ENCODE measurements at regions not wholly inside any gene's neighbourhood (a gene's known extent, or its start where the extent isn't known, plus 50 kb on each side); places are given as distances from the start of the nearest gene placed in this dataset.

DNA sequence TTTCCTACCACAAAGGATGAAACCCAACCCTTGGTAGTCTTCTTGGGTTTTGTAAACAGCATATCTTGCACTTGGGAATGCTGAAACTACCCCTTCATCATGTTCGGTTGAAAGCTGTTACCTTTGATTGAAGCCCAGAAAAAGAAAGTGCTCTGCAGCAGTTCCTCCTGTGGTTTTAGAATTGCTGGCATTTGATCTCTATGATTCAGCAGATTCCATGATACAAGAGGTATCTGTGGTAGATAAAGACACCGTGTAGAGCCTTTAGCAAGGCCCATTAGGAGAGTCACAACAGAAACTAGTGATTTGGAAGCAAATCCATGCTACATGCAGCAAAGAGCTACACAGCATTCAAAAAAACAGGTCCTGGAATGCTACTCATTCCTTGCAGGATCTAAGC lies 557.0 kb downstream of the TLE1 start:
- H3K9me3 ChIP-seq (ENCODE audit: control insufficient read depth, low read length), result no peaks in the 10 kb centered on the region
- H3K4me1 ChIP-seq (ENCODE audit: control insufficient read depth, insufficient read depth, low read length), result no peaks in the 10 kb centered on the region
- no peaks in the 10 kb centered on the region for H3K27me3 ChIP-seq (ENCODE audit: control insufficient read depth, insufficient read depth)
- no peak overlapping the region for H3K4me3 ChIP-seq (ENCODE audit: low read length)
- WGBS, result 37% methylated on average over 2 of the region's 2 CpGs
- no peak for ATAC-seq
- no peak for DNase-seq
- intact Hi-C loops (cut with DNase I), result no loop called here
- no peak overlapping the region for H3K27ac ChIP-seq (ENCODE audit: low read length)

DNA sequence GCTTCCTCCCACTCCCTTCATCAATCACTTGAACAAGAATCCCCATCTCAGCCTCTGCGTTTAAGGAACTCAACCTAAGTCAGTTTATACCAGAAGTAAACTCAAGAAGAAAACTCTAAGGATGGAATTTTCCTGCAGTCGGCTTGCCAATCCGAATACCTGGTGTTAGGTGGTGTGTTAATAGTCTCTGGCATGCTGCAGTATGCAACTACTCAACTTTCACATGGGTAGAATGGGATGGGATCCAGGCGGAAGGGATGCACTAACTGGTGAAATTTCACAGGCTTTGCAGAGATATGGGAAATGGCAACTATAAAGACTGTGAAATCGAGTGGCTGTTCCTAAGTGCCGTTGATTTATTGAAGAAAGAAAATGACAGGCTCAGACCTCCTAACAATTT lies 560.6 kb downstream of the TLE1 start:
- intact Hi-C loops (cut with DNase I), result no loop called here
- no peak overlapping the region for H3K4me3 ChIP-seq (ENCODE audit: low read length)
- ATAC-seq (no peak), DNase-seq (no peak)
- 78% methylated on average over 6 of the region's 6 CpGs for WGBS
- no peaks in the 10 kb centered on the region for H3K27me3 ChIP-seq (ENCODE audit: control insufficient read depth, insufficient read depth)
- H3K9me3 ChIP-seq (ENCODE audit: control insufficient read depth, low read length), result no peaks in the 10 kb centered on the region
- H3K27ac ChIP-seq (ENCODE audit: low read length), result no peak overlapping the region
- no peaks in the 10 kb centered on the region for H3K4me1 ChIP-seq (ENCODE audit: control insufficient read depth, insufficient read depth, low read length)

DNA sequence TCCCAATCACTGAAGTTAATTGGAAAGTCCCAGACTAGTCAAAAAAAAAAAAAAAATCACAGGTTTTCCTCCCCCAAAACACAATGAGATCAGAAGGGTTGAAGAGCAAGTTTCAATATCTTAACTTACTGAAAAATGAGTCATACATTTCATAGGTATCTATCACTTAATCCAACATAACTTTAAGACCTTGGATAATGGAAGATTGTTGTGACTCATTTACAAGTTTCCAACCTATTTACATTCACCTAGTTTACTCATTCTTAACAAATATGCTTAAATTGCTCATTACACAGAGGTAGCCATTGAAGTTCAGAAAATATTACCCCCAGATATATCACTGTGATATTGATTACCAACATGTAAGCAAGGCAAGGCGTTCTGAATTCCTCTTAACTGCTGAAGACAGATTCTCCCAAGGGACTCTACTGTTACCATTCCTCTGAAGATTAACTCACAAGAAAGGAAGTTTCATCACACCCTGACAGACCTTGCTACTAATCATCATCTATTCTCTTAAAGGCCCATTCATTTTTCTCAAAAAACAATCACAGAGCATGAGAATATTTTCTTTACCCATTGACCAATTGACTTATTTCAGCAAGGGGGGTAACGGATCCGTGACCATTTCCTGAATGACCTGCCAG lies 563.8 kb downstream of the TLE1 start:
- Histone ChIP-seq H3K9me3 (ENCODE audit: control insufficient read depth, low read length) (no peaks in the 10 kb centered on the region), H3K27ac (ENCODE audit: low read length) (no peak overlapping the region), H3K4me1 (ENCODE audit: control insufficient read depth, insufficient read depth, low read length) (no peaks in the 10 kb centered on the region), H3K4me3 (ENCODE audit: low read length) (no peak overlapping the region), H3K27me3 (ENCODE audit: control insufficient read depth, insufficient read depth) (no peaks in the 10 kb centered on the region)
- no peak for DNase-seq
- ATAC-seq, result no peak
- intact Hi-C loops (cut with DNase I), result no loop called here
- 69% methylated on average over 3 of the region's 3 CpGs for WGBS

DNA sequence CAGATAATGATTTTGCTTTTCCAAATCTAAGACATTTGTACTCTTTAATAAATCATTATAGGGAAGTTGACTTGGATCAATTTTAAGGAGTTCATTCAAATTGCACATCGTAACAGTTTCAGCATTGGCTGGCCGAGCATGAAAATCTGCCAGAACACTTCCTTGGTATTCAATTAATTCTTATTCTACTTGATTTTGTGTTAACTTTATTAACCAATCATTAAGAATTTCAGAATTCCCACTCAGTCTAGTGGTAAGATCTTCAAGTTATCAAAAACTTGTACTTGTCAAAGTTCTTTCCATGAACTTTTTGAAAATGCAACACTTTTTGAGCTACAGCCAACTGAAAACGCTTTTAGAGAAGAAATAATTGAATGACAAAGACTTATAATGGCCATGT lies 565.8 kb downstream of the TLE1 start:
- H3K9me3 ChIP-seq (ENCODE audit: control insufficient read depth, low read length), result no peaks in the 10 kb centered on the region
- 78% methylated on average over 3 of the region's 3 CpGs for WGBS
- H3K4me3 ChIP-seq (ENCODE audit: low read length), result no peak overlapping the region
- intact Hi-C loops (cut with DNase I), result no loop called here
- no peak for DNase-seq
- H3K4me1 ChIP-seq (ENCODE audit: control insufficient read depth, insufficient read depth, low read length), result no peaks in the 10 kb centered on the region
- no peak overlapping the region for H3K27ac ChIP-seq (ENCODE audit: low read length)
- ATAC-seq, result no peak
- no peaks in the 10 kb centered on the region for H3K27me3 ChIP-seq (ENCODE audit: control insufficient read depth, insufficient read depth)

DNA sequence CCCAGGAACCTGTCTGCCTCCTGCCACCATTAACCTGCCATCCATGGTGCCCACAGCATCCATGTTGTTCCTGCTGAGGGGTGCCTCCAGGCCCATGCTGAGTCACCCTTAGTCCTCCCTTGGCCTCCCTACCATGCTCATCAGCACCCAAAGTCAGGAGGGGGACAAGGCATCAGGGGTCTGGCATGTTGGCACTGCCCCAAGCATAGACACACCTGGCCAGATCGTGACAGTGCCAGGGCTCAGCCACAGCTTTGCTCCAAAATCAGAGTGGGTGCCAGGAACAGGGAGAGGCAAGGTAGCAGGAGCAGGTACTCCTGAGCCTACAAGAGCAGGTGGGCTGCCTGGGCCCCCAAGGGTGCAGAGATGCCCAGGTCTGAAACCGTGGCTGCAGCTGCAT lies 566.6 kb downstream of the TLE1 start:
- no peaks in the 10 kb centered on the region for H3K4me1 ChIP-seq (ENCODE audit: control insufficient read depth, insufficient read depth, low read length)
- no peak overlapping the region for H3K27ac ChIP-seq (ENCODE audit: low read length)
- WGBS, result 90% methylated on average over 2 of the region's 2 CpGs
- no peaks in the 10 kb centered on the region for H3K27me3 ChIP-seq (ENCODE audit: control insufficient read depth, insufficient read depth)
- intact Hi-C loops (cut with DNase I), result no loop called here
- no peaks in the 10 kb centered on the region for H3K9me3 ChIP-seq (ENCODE audit: control insufficient read depth, low read length)
- no peak overlapping the region for H3K4me3 ChIP-seq (ENCODE audit: low read length)
- ATAC-seq, result no peak
- DNase-seq, result no peak

DNA sequence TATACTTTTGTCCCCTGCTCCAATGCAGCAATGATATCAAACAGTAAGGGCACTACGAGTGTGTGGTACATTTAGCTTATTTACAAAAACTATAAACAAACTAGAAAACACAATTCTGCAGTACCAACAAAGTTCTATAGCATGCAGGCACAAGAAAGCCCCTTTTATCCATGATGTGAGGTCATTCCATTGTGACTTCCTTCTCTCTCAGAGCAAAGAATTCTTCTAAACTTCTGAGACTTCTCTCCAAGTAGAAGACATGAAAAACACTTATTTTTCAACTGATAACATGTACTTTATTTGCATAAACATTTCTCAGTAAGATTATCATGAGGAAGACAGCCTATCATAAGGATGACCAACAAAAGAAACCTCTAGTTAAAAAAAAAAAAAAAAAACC lies 569.8 kb downstream of the TLE1 start:
- DNase-seq (no peak), ATAC-seq (no peak)
- H3K4me1 ChIP-seq (ENCODE audit: control insufficient read depth, insufficient read depth, low read length), result no peaks in the 10 kb centered on the region
- no peaks in the 10 kb centered on the region for H3K27me3 ChIP-seq (ENCODE audit: control insufficient read depth, insufficient read depth)
- intact Hi-C loops (cut with DNase I), result no loop called here
- H3K9me3 ChIP-seq (ENCODE audit: control insufficient read depth, low read length), result no peaks in the 10 kb centered on the region
- no peak overlapping the region for H3K27ac ChIP-seq (ENCODE audit: low read length)
- 78% methylated on average over 1 of the region's 1 CpG for WGBS
- H3K4me3 ChIP-seq (ENCODE audit: low read length), result no peak overlapping the region

DNA sequence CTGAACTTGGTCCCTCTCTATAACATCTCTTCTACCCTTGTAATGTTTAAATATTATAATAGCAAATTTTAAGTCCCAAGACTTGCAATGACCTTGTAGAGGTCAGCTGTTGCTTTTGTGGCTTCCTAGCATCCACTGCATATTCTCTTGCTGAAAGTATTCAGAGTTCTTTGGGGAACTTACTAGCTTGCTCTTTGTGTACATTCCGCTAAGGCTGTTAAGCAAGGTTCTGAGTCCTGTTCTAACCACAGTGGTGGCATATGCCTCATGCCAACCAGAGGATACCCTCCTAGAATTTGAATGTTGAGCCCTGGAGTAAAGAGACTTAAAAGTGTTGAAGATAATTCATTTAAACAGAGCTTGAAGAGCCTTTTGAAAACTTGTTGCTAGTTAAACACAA lies 570.9 kb downstream of the TLE1 start:
- Histone ChIP-seq H3K4me1 (ENCODE audit: control insufficient read depth, insufficient read depth, low read length) (no peaks in the 10 kb centered on the region), H3K27me3 (ENCODE audit: control insufficient read depth, insufficient read depth) (no peaks in the 10 kb centered on the region), H3K27ac (ENCODE audit: low read length) (no peak overlapping the region), H3K4me3 (ENCODE audit: low read length) (no peak overlapping the region), H3K9me3 (ENCODE audit: control insufficient read depth, low read length) (no peaks in the 10 kb centered on the region)
- DNase-seq, result no peak
- ATAC-seq, result no peak
- intact Hi-C loops (cut with DNase I), result no loop called here
- WGBS, result 94% methylated on average over 1 of the region's 1 CpG

DNA sequence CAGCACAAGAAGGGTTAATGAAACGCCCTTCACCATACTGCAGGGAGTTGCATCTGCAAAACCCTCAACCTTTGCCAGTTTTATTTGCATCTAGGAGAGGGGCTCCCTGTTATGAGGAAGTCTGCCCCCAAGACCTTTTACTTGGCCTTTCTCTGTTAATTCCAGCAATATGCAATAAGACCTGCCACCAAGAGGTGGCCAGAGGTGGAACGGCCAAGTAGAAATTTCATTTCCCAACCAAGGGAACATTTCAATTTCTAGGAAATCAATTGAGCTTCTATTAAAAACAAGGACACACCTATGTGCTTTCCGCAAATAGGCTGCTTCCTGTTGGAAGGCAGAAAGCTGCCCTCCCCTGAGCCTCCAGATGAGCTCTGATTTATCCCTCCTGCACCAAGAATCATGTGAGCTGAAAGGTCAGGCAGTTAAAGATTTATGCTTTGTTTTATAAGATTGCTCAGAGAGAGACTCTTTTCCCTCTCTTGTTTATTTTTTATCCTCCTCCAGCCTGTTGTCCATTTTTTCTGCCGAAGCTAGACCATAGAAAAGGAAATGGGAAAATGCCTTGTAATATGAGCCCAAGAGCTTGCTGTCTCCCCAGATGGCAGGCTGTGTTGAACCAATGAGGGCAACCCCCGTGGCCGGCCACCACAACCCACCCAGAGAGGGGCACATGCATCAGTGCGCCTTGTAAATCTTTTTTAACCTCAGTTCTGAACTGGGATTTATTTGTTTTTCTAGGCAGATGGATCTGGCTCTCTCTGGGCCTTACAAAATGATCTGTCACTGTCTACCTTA lies 572.8 kb downstream of the TLE1 start:
- intact Hi-C loops (cut with DNase I), result no loop called here
- ATAC-seq (no peak), DNase-seq (no peak)
- H3K4me1 ChIP-seq (ENCODE audit: control insufficient read depth, insufficient read depth, low read length), result no peaks in the 10 kb centered on the region
- no peak overlapping the region for H3K4me3 ChIP-seq (ENCODE audit: low read length)
- no peak overlapping the region for H3K27ac ChIP-seq (ENCODE audit: low read length)
- WGBS, result 79% methylated on average over 7 of the region's 7 CpGs
- no peaks in the 10 kb centered on the region for H3K9me3 ChIP-seq (ENCODE audit: control insufficient read depth, low read length)
- H3K27me3 ChIP-seq (ENCODE audit: control insufficient read depth, insufficient read depth), result no peaks in the 10 kb centered on the region

DNA sequence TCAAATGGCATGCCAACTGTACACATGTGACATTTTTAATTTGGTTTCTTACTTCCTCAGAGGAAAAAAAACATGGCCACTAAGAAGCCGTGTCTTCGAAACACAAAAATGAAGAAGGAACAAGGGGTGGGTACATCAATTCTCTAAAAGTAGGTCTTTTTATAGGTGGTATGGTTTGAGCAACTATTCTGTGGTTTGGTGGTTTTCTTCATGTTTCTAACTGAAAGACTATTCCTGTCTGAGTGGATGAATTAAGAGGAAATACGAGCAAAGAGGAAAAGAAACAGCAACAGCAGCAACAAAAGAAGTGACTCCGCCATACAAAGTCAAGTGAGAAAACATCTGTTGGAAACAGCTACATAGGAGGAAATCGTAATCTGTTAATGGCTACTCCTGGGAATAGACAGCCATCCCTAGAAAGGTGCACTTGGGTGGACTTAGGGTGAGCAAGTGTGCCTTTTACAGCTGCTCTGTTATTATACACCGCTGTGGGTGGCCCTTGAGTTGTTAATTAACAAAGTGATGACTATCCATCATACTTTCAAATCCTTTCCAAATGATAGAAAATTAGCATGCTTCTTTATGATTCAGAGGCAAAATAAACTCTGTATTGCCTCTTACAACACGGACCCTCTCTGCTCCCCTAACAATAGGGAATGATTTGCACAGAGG lies 575.8 kb downstream of the TLE1 start:
- Histone ChIP-seq H3K27me3 (ENCODE audit: control insufficient read depth, insufficient read depth) (no peaks in the 10 kb centered on the region), H3K4me1 (ENCODE audit: control insufficient read depth, insufficient read depth, low read length) (no peaks in the 10 kb centered on the region), H3K27ac (ENCODE audit: low read length) (no peak overlapping the region), H3K9me3 (ENCODE audit: control insufficient read depth, low read length) (no peaks in the 10 kb centered on the region), H3K4me3 (ENCODE audit: low read length) (no peak overlapping the region)
- 66% methylated on average over 7 of the region's 7 CpGs for WGBS
- no peak for DNase-seq
- ATAC-seq, result no peak
- intact Hi-C loops (cut with DNase I), result no loop called here

DNA sequence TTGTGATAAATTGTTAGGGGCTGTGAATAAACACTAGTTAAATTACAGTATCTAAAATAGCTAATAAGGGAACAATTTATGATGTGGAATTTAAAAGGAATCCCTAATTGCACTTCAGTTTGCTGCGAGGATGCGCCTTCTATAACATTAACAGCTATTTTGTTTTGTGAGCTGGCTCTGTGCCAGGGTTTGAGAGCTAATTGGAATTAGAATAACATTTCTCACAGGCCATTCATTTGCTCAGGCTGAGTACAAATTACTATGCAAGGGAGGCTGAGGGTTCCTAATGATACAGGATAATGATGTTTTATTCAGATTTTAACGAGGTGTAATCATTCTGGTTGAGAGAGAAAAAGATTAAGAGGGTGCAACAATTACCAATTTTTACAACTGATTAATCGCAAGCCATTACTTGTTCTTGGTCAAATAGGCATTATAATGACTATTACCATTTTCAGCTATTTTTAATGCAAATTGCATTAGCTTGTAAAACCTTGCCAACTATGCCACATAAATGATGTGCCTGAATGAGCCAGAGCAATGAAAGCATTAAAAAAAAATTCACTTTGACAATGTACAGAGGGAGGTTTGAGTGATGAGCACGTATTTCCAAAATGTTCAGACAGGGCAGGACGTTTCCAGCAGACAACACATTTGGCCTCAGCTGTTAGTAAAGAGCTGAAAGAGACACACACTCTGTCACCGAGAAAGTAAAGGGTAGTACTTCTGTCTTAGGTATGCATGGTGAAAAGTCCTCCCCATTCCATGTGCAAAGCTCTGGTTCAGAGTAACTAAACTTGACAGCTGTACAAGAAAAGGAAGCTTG lies 576.5 kb downstream of the TLE1 start:
- no peak for ATAC-seq
- intact Hi-C loops (cut with DNase I), result no loop called here
- 74% methylated on average over 7 of the region's 7 CpGs for WGBS

DNA sequence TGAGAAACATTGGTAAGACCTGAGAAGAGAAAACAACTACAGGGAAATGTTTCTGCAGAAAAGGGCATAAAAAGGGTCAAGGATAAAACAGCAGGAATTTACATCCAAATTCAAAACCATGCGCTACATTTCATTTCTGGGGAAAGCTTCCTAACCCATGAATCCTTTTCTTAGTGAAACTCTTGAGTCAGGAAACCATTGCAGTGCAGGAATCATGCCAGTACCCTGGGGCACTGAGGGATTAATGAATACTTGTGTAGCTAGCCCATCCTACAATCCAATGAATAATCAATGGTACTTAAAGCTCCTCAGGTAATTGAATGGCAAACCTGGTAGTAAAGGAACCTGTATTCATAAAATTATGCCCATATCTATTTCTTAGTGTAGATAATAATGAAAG lies 580.5 kb downstream of the TLE1 start:
- DNase-seq, result no peak
- WGBS, result 96% methylated on average over 1 of the region's 1 CpG
- Histone ChIP-seq H3K9me3 (ENCODE audit: control insufficient read depth, low read length) (no peaks in the 10 kb centered on the region), H3K27me3 (ENCODE audit: control insufficient read depth, insufficient read depth) (no peaks in the 10 kb centered on the region), H3K27ac (ENCODE audit: low read length) (no peak overlapping the region), H3K4me1 (ENCODE audit: control insufficient read depth, insufficient read depth, low read length) (no peaks in the 10 kb centered on the region), H3K4me3 (ENCODE audit: low read length) (no peak overlapping the region)
- intact Hi-C loops (cut with DNase I), result no loop called here
- ATAC-seq, result no peak

More for the DNA sequence above, 576.5 kb downstream of the TLE1 start:
- Histone ChIP-seq H3K9me3 (ENCODE audit: control insufficient read depth, low read length) (no peaks in the 10 kb centered on the region), H3K4me3 (ENCODE audit: low read length) (no peak overlapping the region), H3K27me3 (ENCODE audit: control insufficient read depth, insufficient read depth) (no peaks in the 10 kb centered on the region), H3K4me1 (ENCODE audit: control insufficient read depth, insufficient read depth, low read length) (no peaks in the 10 kb centered on the region), H3K27ac (ENCODE audit: low read length) (no peak overlapping the region)
- no peak for DNase-seq

All from right cardiac atrium (tissue), 5 donors.